HCT116 (cell line): ENCODE measurements at regions not wholly inside any gene's neighbourhood (a gene's known extent, or its start where the extent isn't known, plus 50 kb on each side); places are given as distances from the start of the nearest gene placed in this dataset.

ENCODE experiments used
- ATAC-seq: fragments of 200-7000 bp; cut with Tn5 transposase; 2 replicates; pipeline ENCODE4 v1.9.1; 2020; ENCODE audit warnings: mild to moderate bottlenecking, moderate library complexity
- BruUV-seq: library from RNA; stranded (reverse); fragments of 400-500 nt; replicated peaks from 2 replicates; lab custom pipeline; 2021; lab: Mats Ljungman, UMichigan
- CTCF ChIA-PET: fragments of 300-600 bp; sonication (Branson Sonifier 250); formaldehyde crosslinking; loops from one replicate; lab custom pipeline; 2021; ENCODE audit warnings: antibody characterized with exemption; lab: Charles Lee
- POLR2A ChIA-PET: fragments of 300-600, 350-600 bp; sonication (Branson Sonifier 250); formaldehyde crosslinking; loops from one replicate; lab custom pipeline; 2021; ENCODE audit warnings: antibody characterized with exemption; lab: Charles Lee
- RAD21 ChIA-PET, 2 experiments: fragments of 300-600 bp; sonication (Branson Sonifier 250); formaldehyde crosslinking; loops; one replicate each; lab custom pipeline; 2023; ENCODE audit warnings: low total read pairs in 2 of 2; ENCODE audit not compliant: uncharacterized antibody in 2 of 2, unreplicated experiment in 2 of 2, low non-redundant PET in 1 of 2; lab: Charles Lee
- DNase-seq: peaks from one replicate; pipeline ENCODE4 v3.0.0-alpha.2; 2010; ENCODE audit warnings: low read depth, low spot score
- H2AFZ ChIP-seq: fragments of 200-600 bp; shearing (Covaris generic), sonication (generic); 2 replicates; pipeline ENCODE4 v1.6.1; 2017; ENCODE audit warnings: low read depth, mixed run types, mixed read lengths, antibody characterized with exemption, low read length; ENCODE audit not compliant: poor library complexity, severe bottlenecking
- H3K27ac ChIP-seq: 2 replicates; pipeline ENCODE4 v1.5.1; 2012; ENCODE audit warnings: low read depth, low read length
- H3K27me3 ChIP-seq: fragments of 200-600 bp; sonication (generic); 2 replicates; pipeline ENCODE4 v1.6.1; 2016; ENCODE audit warnings: mixed run types, low read length, mixed read lengths; ENCODE audit not compliant: insufficient read depth
- H3K36me3 ChIP-seq, 2 experiments: fragments of 200-500 bp in 1 of 2; fragments of 200-600 bp in 1 of 2; sonication (Bioruptor generic) in 1 of 2; sonication (generic) in 1 of 2; 2 replicates each; pipeline versions ENCODE4 v1.5.1 to v1.6.1; 2014 to 2016; ENCODE audit warnings: low read length in 2 of 2, inconsistent platforms in 1 of 2, mixed read lengths in 1 of 2, mixed run types in 1 of 2; ENCODE audit not compliant: insufficient read depth in 2 of 2, control insufficient read depth in 1 of 2
- H3K4me1 ChIP-seq, 2 experiments: fragments of 200-600 bp in 1 of 2; sonication (generic) in 1 of 2; 2 replicates each; pipeline versions ENCODE4 v1.5.1 to v1.6.1; 2012 to 2017; ENCODE audit warnings: low read length in 2 of 2, inconsistent platforms in 1 of 2, mild to moderate bottlenecking in 1 of 2, mixed read lengths in 1 of 2, mixed run types in 1 of 2, moderate library complexity in 1 of 2; ENCODE audit not compliant: insufficient read depth in 2 of 2, control insufficient read depth in 1 of 2
- H3K4me2 ChIP-seq: fragments of 200-600 bp; sonication (generic); 2 replicates; pipeline ENCODE4 v1.6.1; 2017; ENCODE audit warnings: mixed run types, low read length, mixed read lengths
- H3K4me3 ChIP-seq, 2 experiments: fragments of 200-600 bp in 1 of 2; sonication (generic) in 1 of 2; replicated peaks in 1 of 2; 2 replicates each; pipeline ENCODE4 v1.5.1; 2011 to 2016; ENCODE audit warnings: low read length in 2 of 2, control low read depth in 1 of 2, low read depth in 1 of 2, mild to moderate bottlenecking in 1 of 2, mixed read lengths in 1 of 2, mixed run types in 1 of 2
- H3K79me2 ChIP-seq: fragments of 200-600 bp; sonication (generic); 2 replicates; pipeline ENCODE4 v1.6.1; 2017; ENCODE audit warnings: mild to moderate bottlenecking, mixed run types, low read length, moderate library complexity, mixed read lengths; ENCODE audit not compliant: insufficient read depth
- H3K9ac ChIP-seq: fragments of 200-600 bp; sonication (generic); 2 replicates; pipeline ENCODE4 v1.6.1; 2016; ENCODE audit warnings: low read length, mixed read lengths
- H3K9me2 ChIP-seq: fragments of 200-600 bp; sonication (generic), shearing (Covaris generic); 2 replicates; pipeline ENCODE4 v1.6.1; 2017; ENCODE audit warnings: mixed run types, mild to moderate bottlenecking, moderate library complexity; ENCODE audit not compliant: insufficient read depth
- H3K9me3 ChIP-seq, 2 experiments: fragments of 200-500 bp in 1 of 2; fragments of 200-600 bp in 1 of 2; sonication (Bioruptor generic) in 1 of 2; sonication (generic) in 1 of 2; 2 replicates each; pipeline ENCODE4 v1.6.1; 2014 to 2017; ENCODE audit warnings: low read length in 2 of 2, mixed read lengths in 2 of 2, inconsistent platforms in 1 of 2, low read depth in 1 of 2, mild to moderate bottlenecking in 1 of 2, mixed run types in 1 of 2, moderate library complexity in 1 of 2; ENCODE audit not compliant: control insufficient read depth in 1 of 2, insufficient read depth in 1 of 2
- H4K20me1 ChIP-seq: fragments of 200-600 bp; sonication (generic), shearing (Covaris generic); 2 replicates; pipeline ENCODE4 v1.6.1; 2017; ENCODE audit warnings: mixed run types, mild to moderate bottlenecking, moderate library complexity; ENCODE audit not compliant: insufficient read depth
- ATF3 ChIP-seq: IDR thresholded peaks from 2 replicates; pipeline ENCODE4 v1.6.1; 2012
- EGR1 ChIP-seq: IDR thresholded peaks from 2 replicates; pipeline ENCODE4 v1.6.1; 2012; ENCODE audit warnings: low read depth
- EZH2phosphoT487 ChIP-seq: fragments of 200-600 bp; IDR thresholded peaks from 2 replicates; pipeline ENCODE4 v1.6.1; 2018; ENCODE audit warnings: antibody characterized with exemption, borderline replicate concordance
- JUND ChIP-seq: IDR thresholded peaks from 2 replicates; pipeline ENCODE4 v1.6.1; 2012
- POLR2AphosphoS5 ChIP-seq: IDR thresholded peaks from 2 replicates; pipeline ENCODE4 v1.6.1; 2011; ENCODE audit warnings: mild to moderate bottlenecking, low read depth, low read length, moderate library complexity
- RAD21 ChIP-seq: IDR thresholded peaks from 2 replicates; pipeline ENCODE4 v1.6.1; 2012; ENCODE audit warnings: low read depth, mild to moderate bottlenecking
- REST ChIP-seq: IDR thresholded peaks from 2 replicates; pipeline ENCODE4 v1.6.1; 2012; ENCODE audit warnings: low read depth
- SRF ChIP-seq: IDR thresholded peaks from 2 replicates; pipeline ENCODE4 v1.6.1; 2012; ENCODE audit warnings: low read depth
- YY1 ChIP-seq: IDR thresholded peaks from 2 replicates; pipeline ENCODE4 v1.6.1; 2011; ENCODE audit warnings: low read length, low read depth, moderate library complexity, mild to moderate bottlenecking; ENCODE audit not compliant: insufficient replicate concordance; ENCODE audit errors: extremely low read depth
- ZNF274 ChIP-seq: fragments of 200-500 bp; sonication (Bioruptor generic); IDR thresholded peaks from 2 replicates; pipeline ENCODE4 v1.6.1; 2014; ENCODE audit warnings: mild to moderate bottlenecking, low read depth, low read length, inconsistent platforms
- intact Hi-C: fragments of 100-400 bp; cut with micrococcal nuclease; formaldehyde crosslinking; loops from 2 replicates; pipeline ENCODE4 v1.10.0; 2022

- Histone ChIP-seq H3K9ac (no peak overlapping the region), H3K9me3 (no peaks in the 10 kb centered on the region), H3K4me3 (no peak overlapping the region), H3K4me2 (no peak overlapping the region), H3K27ac (no peak overlapping the region), H3K4me1 (no peaks in the 10 kb centered on the region), H3K27me3 (peaks cover 3% of the 10 kb centered on the region; the same call in 1 of the 2 replicates), H2AFZ (no peak overlapping the region), H3K79me2 (no peaks in the 10 kb centered on the region), H3K36me3 (no peaks in the 10 kb centered on the region), H4K20me1 (no peaks in the 10 kb centered on the region), H3K9me2 (no peaks in the 10 kb centered on the region)
- intact Hi-C loops = no loop called here
- POLR2A ChIA-PET = no interaction called here
- ATAC-seq (no peak), DNase-seq (no peak)
- CTCF ChIA-PET = no interaction called here
- no TSS peak for BruUV-seq
- TF ChIP-seq ATF3 (no peak), POLR2AphosphoS5 (no peak), RAD21 (no peak), EZH2phosphoT487 (no peak), REST (no peak)
- RAD21 ChIA-PET = no interaction called here
These were observed 148.0 kb upstream of the SALL3 start for GRCh38 chr18:78831603-78832002.

DNA sequence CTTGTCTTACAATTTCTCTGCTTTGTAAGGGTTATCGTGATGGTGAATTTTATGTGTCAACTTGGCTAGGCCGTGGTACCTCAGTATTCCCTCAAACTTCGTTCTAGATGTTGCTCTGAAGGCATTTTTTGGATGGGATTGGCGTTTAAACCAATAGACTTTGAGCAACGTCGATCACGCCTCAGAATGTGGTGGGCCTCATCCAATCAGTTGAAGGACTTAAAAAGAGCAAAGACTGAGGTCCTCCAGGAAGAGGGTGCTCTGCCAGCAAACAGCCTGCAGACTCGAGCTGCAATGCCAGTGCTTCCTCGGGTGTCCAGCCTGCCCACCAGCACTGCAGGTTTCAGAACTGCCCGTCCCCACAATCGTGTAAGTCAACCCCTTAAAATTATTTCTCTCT lies 145.8 kb upstream of the SALL3 start:
- ATAC-seq = no peak
- H3K9ac ChIP-seq = no peak overlapping the region
- no peak overlapping the region for H2AFZ ChIP-seq
- no peaks in the 10 kb centered on the region; a peak in 1 of 4 replicates for H3K9me3 ChIP-seq
- no peak overlapping the region for H3K4me2 ChIP-seq
- POLR2A ChIA-PET = no interaction called here
- H3K36me3 ChIP-seq = no peaks in the 10 kb centered on the region
- intact Hi-C loops = no loop called here
- H3K27me3 ChIP-seq = 0 out of 2 replicates have a peak, but pooled peaks cover 3% of the 10 kb centered on the region
- H3K4me3 ChIP-seq = no peak overlapping the region
- CTCF ChIA-PET = no interaction called here
- no peaks in the 10 kb centered on the region for H4K20me1 ChIP-seq
- RAD21 ChIA-PET = no interaction called here
- DNase-seq = no peak
- no peaks in the 10 kb centered on the region for H3K79me2 ChIP-seq
- no TSS peak for BruUV-seq
- no peak overlapping the region for H3K27ac ChIP-seq
- H3K4me1 ChIP-seq = no peaks in the 10 kb centered on the region
- TF ChIP-seq ZNF274 (no peak), POLR2AphosphoS5 (no peak), SRF (no peak), YY1 (no peak), JUND (no peak), REST (no peak), EGR1 (no peak)
- H3K9me2 ChIP-seq = no peaks in the 10 kb centered on the region
